Naive thymus-derived CD4-positive, alpha-beta T cell (primary cell): ENCODE measurements at regions not wholly inside any gene's neighbourhood (a gene's known extent, or its start where the extent isn't known, plus 50 kb on each side); places are given as distances from the start of the nearest gene placed in this dataset.
"Not testable (repeated sequence)": the region's sequence is repeated elsewhere in the genome, so short reads cannot be mapped to it uniquely, and the experiment has no call there.

Experiments used
- ATAC-seq: fragments of 150-1000 bp; cut with Tn5 transposase; 2 replicates; pipeline ENCODE4 v1.10.0; 2021; ENCODE audit warnings: mild to moderate bottlenecking, moderate library complexity
- CTCF ChIA-PET: fragments of 350-600 bp; sonication (Branson Sonifier 250); formaldehyde crosslinking; loops from one replicate; lab custom pipeline; 2021; ENCODE audit warnings: antibody characterized with exemption; lab: Charles Lee
- POLR2A ChIA-PET: fragments of 350-600 bp; sonication (Branson Sonifier 250); formaldehyde crosslinking; loops from one replicate; lab custom pipeline; 2021; ENCODE audit warnings: antibody characterized with exemption, inconsistent platforms; lab: Charles Lee
- DNase-seq, 9 donors: peaks; one replicate each; pipeline versions ENCODE4 v3.0.0 to v3.0.0-alpha.2; 2020 to 2022; ENCODE audit warnings: mixed read lengths in 1 of 9
- H3K27ac ChIP-seq: one replicate; pipeline ENCODE4 v1.7.0; 2013; ENCODE audit warnings: mild to moderate bottlenecking, low read depth, low read length, moderate library complexity
- H3K27me3 ChIP-seq, 2 donors: one replicate each; pipeline ENCODE4 v1.7.0; 2013; ENCODE audit warnings: low read length in 2 of 2, mild to moderate bottlenecking in 2 of 2, moderate library complexity in 2 of 2; ENCODE audit not compliant: control insufficient read depth in 2 of 2, insufficient read depth in 2 of 2
- H3K36me3 ChIP-seq, 3 experiments: 1 replicate in 2 of 3; 2 replicates in 1 of 3; pipeline ENCODE4 v1.7.0; 2013; ENCODE audit warnings: low read length in 3 of 3, mild to moderate bottlenecking in 3 of 3, moderate library complexity in 1 of 3; ENCODE audit not compliant: insufficient read depth in 3 of 3, control insufficient read depth in 2 of 3
- H3K4me1 ChIP-seq, 2 donors: one replicate each; pipeline ENCODE4 v1.7.0; 2013; ENCODE audit warnings: low read length in 2 of 2, mild to moderate bottlenecking in 2 of 2, moderate library complexity in 1 of 2; ENCODE audit not compliant: control insufficient read depth in 2 of 2, insufficient read depth in 2 of 2
- H3K4me3 ChIP-seq: 2 replicates; pipeline ENCODE4 v1.7.0; 2013; ENCODE audit warnings: mild to moderate bottlenecking, low read length
- H3K9me3 ChIP-seq, 3 experiments: 1 replicate in 2 of 3; 2 replicates in 1 of 3; pipeline ENCODE4 v1.7.0; 2013; ENCODE audit warnings: low read length in 3 of 3; ENCODE audit not compliant: control insufficient read depth in 2 of 3
- H3K27ac Mint-ChIP-seq, 9 donors: one replicate each; pipeline ENCODE4 v1.8.0; 2020 to 2022; ENCODE audit warnings: mixed read lengths in 9 of 9, mild to moderate bottlenecking in 8 of 9, moderate library complexity in 5 of 9, inconsistent platforms in 2 of 9
- H3K27me3 Mint-ChIP-seq, 5 donors: one replicate each; pipeline ENCODE4 v1.8.0; 2021 to 2022; ENCODE audit warnings: mixed read lengths in 5 of 5, mild to moderate bottlenecking in 1 of 5
- H3K36me3 Mint-ChIP-seq, 5 donors: one replicate each; pipeline ENCODE4 v1.8.0; 2020 to 2022; ENCODE audit warnings: mixed read lengths in 5 of 5, mild to moderate bottlenecking in 3 of 5, inconsistent platforms in 1 of 5
- H3K4me1 Mint-ChIP-seq, 7 donors: one replicate each; pipeline ENCODE4 v1.8.0; 2020 to 2022; ENCODE audit warnings: mixed read lengths in 7 of 7, mild to moderate bottlenecking in 3 of 7, inconsistent platforms in 1 of 7
- H3K4me3 Mint-ChIP-seq, 10 donors: one replicate each; pipeline ENCODE4 v1.8.0; 2020 to 2022; ENCODE audit warnings: mild to moderate bottlenecking in 10 of 10, mixed read lengths in 10 of 10, moderate library complexity in 6 of 10, inconsistent platforms in 2 of 10
- H3K9me3 Mint-ChIP-seq, 11 donors: one replicate each; pipeline ENCODE4 v1.8.0; 2020 to 2022; ENCODE audit warnings: mixed read lengths in 11 of 11, mild to moderate bottlenecking in 4 of 11, inconsistent platforms in 1 of 11, moderate library complexity in 1 of 11
- intact Hi-C, 2 donors: fragments of 100-400 bp; cut with micrococcal nuclease; formaldehyde crosslinking; loops; one replicate each; pipeline ENCODE4 v1.15.1; 2023

DNA sequence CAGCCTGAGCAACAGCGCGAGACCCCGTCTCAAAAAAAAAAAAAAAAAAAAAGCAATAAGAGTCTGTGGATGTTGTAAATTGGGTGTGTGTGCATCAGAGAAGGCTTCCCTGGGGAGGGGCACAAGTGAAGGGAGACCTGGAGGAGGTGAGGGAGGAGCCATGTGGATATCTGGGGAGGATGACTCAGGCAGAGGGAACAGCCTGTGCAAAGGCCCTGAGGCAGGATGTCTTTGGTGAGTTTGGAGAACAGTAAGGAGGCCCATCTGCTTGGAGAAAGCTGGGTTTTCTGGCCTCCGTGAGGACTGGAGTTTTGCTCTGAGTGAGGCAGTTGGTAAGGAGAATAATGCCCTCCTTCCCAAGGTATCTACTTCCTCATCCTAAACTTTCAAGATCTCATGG lies 81.9 kb upstream of the ADGRL1 start:
- H3K27ac ChIP-seq, H3K4me3 ChIP-seq, H3K36me3 Mint-ChIP-seq, H3K9me3 ChIP-seq, H3K9me3 Mint-ChIP-seq, H3K36me3 ChIP-seq, H3K4me3 Mint-ChIP-seq, H3K27me3 ChIP-seq, H3K4me1 ChIP-seq, H3K27me3 Mint-ChIP-seq, ATAC-seq, CTCF ChIA-PET, DNase-seq, POLR2A ChIA-PET: not testable (repeated sequence)
- peak overlapping the region in 1 of 9 donors; percentile 21 for H3K27ac Mint-ChIP-seq
- intact Hi-C loops = loop anchor here (1.0 to 10.0 kb wide), 7 partner anchors 61 to 151 kb away; partner anchors contain the start of gene ASF1B (in 1 of the 2)
- H3K4me1 Mint-ChIP-seq = peaks cover 7 to 18% (median 15%) of the 10 kb centered on the region in 7 donors

DNA sequence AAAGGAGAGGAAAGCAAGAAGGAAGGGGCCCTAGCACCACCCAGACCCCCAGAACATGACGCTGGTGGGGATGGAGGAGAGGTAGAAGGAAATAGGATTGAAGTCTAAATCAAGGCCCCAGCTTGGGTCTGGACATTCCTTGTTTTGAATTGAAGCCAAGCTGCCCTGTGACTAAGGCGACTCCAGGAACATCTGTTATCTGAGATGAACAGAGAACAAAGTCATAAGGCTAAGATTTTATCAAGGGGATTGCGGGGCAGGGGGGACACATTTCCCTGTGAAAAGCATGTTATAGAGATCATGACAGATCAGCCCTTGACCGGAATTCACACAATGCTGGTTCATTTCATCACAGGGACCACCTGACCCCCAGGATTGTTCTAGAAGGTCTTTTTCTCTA lies 80.6 kb upstream of the ADGRL1 start:
- H3K4me3 ChIP-seq, ATAC-seq, H3K27me3 Mint-ChIP-seq, DNase-seq, H3K9me3 ChIP-seq, H3K27me3 ChIP-seq, H3K36me3 Mint-ChIP-seq, H3K9me3 Mint-ChIP-seq, H3K27ac ChIP-seq, H3K4me1 ChIP-seq, H3K4me3 Mint-ChIP-seq, H3K27ac Mint-ChIP-seq, CTCF ChIA-PET, H3K36me3 ChIP-seq: not testable (repeated sequence)
- intact Hi-C loops = loop anchor here (5.0 to 10.0 kb wide), 2 partner anchors 89 to 92 kb away; no protein-coding TSS in a partner anchor
- H3K4me1 Mint-ChIP-seq = peaks cover 6 to 18% (median 13%) of the 10 kb centered on the region in 7 donors
- POLR2A ChIA-PET = interaction anchor here (0.7 kb wide), 1 partner anchor 114 kb away, joined by 4 read pairs; no protein-coding TSS in a partner anchor

DNA sequence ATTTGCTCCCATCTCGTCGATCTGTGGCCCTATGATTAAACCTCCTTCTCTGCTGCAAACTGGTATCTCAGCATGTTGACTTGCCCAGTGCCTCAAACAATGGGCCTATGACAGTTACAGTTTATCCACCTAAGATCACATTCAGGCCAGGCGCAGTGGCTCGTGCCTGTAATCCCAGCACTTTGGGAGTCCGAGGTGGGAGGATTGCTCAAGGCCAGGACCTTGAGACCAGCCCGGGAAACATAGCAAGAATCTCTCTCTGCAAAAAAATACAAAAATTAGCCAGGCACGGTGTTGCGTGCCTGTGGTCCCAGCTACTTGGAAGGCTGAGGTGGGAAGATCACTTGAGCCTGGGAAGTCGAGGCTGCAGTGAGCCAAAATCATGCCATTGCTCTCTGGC lies 79.8 kb upstream of the ADGRL1 start:
- H3K27ac ChIP-seq, H3K36me3 ChIP-seq, H3K9me3 Mint-ChIP-seq, H3K27me3 Mint-ChIP-seq, ATAC-seq, H3K4me1 ChIP-seq, H3K36me3 Mint-ChIP-seq, H3K27me3 ChIP-seq, H3K4me3 Mint-ChIP-seq, CTCF ChIA-PET, H3K27ac Mint-ChIP-seq, H3K9me3 ChIP-seq, H3K4me3 ChIP-seq, DNase-seq: not testable (repeated sequence)
- intact Hi-C loops = loop anchor here (5.0 to 10.0 kb wide), 2 partner anchors 88 to 91 kb away; no protein-coding TSS in a partner anchor
- POLR2A ChIA-PET = interaction anchor here (0.7 kb wide), 1 partner anchor 113 kb away, joined by 4 read pairs; no protein-coding TSS in a partner anchor
- H3K4me1 Mint-ChIP-seq = peaks cover 6 to 18% (median 13%) of the 10 kb centered on the region in 7 donors

DNA sequence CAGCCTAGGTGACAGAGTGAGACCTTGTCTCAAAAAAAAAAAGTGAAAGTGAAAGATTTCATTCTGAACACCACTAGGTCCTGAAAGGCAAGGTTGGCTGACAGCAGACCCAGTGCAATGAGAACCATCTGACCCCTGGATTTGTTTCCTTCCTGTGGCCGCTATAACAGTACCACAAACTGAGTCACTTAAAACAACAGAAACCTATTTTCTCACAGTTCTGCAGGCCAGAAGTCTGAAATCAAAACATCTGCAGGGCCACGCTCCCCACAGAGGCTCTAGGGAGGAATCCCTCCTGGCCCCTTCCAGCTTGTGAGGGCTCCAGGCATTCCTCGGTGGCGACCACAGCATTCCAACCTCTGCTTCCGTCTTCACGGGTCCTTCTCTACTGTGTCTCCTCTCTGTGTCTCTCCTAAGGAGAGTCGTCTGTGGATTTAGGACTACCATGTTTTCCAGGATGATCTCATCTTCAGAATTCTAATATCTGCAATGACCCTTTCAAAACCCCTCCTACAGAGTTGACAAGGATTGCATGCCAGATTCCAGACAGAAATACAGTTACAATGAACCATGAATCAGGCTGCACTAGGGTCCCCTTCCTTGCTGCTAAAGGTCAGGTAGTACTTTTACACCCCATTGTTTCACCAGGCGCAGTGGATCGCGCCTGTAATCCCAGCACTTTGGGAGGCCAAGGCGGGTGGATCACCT lies 78.0 kb upstream of the ADGRL1 start:
- Mint-ChIP-seq H3K4me3 (peak overlapping the region in 4 of 10 donors; percentile 31 to 66 (median 47)), H3K4me1 (peaks cover 6 to 18% (median 11%) of the 10 kb centered on the region in 7 donors), H3K27ac (peak overlapping the region in 4 of 9 donors; percentile 9 to 63 (median 20))
- ATAC-seq (peak; percentile 67), DNase-seq (peak in 1 of 9 donors; percentile 23)
- H3K27me3 Mint-ChIP-seq, H3K9me3 Mint-ChIP-seq, H3K27me3 ChIP-seq, CTCF ChIA-PET, POLR2A ChIA-PET, H3K9me3 ChIP-seq, H3K36me3 Mint-ChIP-seq, H3K27ac ChIP-seq, H3K36me3 ChIP-seq, H3K4me1 ChIP-seq, H3K4me3 ChIP-seq: not testable (repeated sequence)
- intact Hi-C loops = loop anchor here in 1 of 2 donors (10.0 kb wide), 1 partner anchor 89 kb away; no protein-coding TSS in a partner anchor

DNA sequence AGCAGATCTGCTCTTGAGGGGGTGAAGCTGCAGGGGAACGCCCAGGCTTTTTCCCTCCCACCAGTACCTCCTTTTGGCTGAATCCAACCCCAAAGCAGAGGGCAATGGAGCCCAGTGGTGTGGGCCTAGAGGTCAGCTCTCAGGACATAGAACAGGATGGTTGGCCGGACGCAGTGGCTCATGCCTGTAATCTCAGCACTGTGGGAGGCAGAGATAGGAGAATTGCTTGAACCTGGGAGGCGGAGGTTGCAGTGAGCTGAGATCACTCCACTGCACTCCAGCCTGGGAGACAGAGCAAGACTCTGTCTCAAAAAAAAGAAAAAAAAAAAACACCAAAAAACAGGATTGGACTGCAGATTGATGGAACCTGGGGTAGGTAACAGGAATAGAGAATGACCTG lies 73.3 kb upstream of the ADGRL1 start:
- H3K27ac Mint-ChIP-seq, H3K36me3 ChIP-seq, H3K4me1 ChIP-seq, H3K36me3 Mint-ChIP-seq, POLR2A ChIA-PET, H3K4me3 ChIP-seq, H3K27me3 Mint-ChIP-seq, H3K9me3 ChIP-seq, H3K4me3 Mint-ChIP-seq, H3K27me3 ChIP-seq, DNase-seq, intact Hi-C loops, ATAC-seq, H3K27ac ChIP-seq: not testable (repeated sequence)
- CTCF ChIA-PET = interaction anchor here (0.6 kb wide), 1 partner anchor 129 kb away, joined by 4 read pairs; no protein-coding TSS in a partner anchor
- peaks cover 0 to 12% (median 4%) of the 10 kb centered on the region in 11 donors for H3K9me3 Mint-ChIP-seq
- peaks cover 5 to 28% (median 20%) of the 10 kb centered on the region in 7 donors for H3K4me1 Mint-ChIP-seq

DNA sequence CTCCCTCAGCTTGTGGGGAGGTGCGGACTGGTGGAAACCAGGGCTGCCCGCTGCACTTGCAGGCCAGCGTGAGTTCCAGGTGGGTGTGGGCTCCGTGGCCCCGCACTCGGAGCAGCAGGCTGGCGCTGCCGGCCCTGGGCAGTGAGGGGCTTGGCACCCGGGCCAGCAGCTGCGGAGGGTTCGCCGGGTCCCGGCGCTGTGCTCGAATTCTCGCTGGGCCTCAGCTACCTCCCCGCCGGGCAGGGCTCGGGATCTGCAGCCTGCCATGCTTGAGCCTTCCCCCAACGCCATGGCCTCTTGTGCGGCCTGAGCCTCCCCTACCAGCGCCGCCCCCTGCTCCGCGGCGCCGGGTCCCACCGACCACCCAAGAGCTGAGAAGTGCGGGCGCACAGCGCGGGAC lies 71.6 kb upstream of the ADGRL1 start:
- Mint-ChIP-seq H3K36me3 (peaks cover 0 to 5% (median 0%) of the 10 kb centered on the region in 5 donors), H3K27me3 (peaks cover 0 to 3% (median 0%) of the 10 kb centered on the region in 5 donors), H3K4me3 (no peak overlapping the region), H3K9me3 (peaks cover 0 to 15% (median 4%) of the 10 kb centered on the region in 11 donors), H3K27ac (no peak overlapping the region), H3K4me1 (peaks cover 5 to 21% (median 14%) of the 10 kb centered on the region in 7 donors)
- no peaks in the 10 kb centered on the region for H3K36me3 ChIP-seq
- ChIA-PET CTCF (interaction anchor here (0.6 kb wide), 1 partner anchor 251 kb away, joined by 3 read pairs; no protein-coding TSS in a partner anchor), POLR2A (no interaction called here)
- DNase-seq = no peak
- no peaks in the 10 kb centered on the region for H3K9me3 ChIP-seq
- no peak for ATAC-seq
- H3K27me3 ChIP-seq = no peaks in the 10 kb centered on the region
- peaks cover 0 to 8% of the 10 kb centered on the region in 2 donors for H3K4me1 ChIP-seq
- intact Hi-C loops = no loop called here
- no peak overlapping the region for H3K4me3 ChIP-seq
- H3K27ac ChIP-seq = no peak overlapping the region
